ENCODE measurements at regions not wholly inside any gene's neighbourhood (a gene's known extent, or its start where the extent isn't known, plus 50 kb on each side); places are given as distances from the start of the nearest gene placed in this dataset.

DNA sequence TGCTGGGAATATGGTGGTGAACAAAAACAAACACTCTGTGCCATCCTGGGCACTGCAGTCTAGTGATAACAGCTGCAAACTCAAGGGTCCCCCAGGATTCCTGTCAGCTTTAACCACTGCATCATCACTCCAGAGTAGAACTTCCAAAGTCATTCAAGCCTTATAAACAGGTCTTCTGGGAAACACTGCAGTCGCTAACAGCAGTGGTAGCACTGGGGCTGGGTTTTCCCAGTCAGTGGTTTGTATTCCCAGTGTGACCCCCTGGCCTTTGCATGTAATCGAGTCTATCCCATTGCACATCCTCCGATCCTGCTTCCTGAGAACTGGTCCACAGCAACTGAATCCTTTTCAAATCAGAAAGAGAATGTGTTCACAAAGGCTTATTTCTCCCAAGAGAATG is 623.5 kb downstream of the EDEM1 start:
- no peak for FAIRE-seq
- Histone ChIP-seq H2AFZ (ENCODE audit: low read depth, low read length) (no peak overlapping the region), H3K27me3 (ENCODE audit: control insufficient read depth in 2 of 2, insufficient read depth in 2 of 2, low read length in 2 of 2) (peaks cover 0 to 4% of the 10 kb centered on the region in 2 experiments; a peak in 1 of 5 replicates), H4K20me1 (replicated peaks; ENCODE audit: control insufficient read depth, insufficient read depth, low read length) (no peaks in the 10 kb centered on the region), H3K9ac (ENCODE audit: insufficient read depth in 1 of 2, low read depth in 2 of 2, low read length in 2 of 2) (no peak overlapping the region), H3K9me3 (replicated peaks; ENCODE audit: control insufficient read depth, insufficient read depth, low read depth, low read length) (no peaks in the 10 kb centered on the region), H3K4me1 (replicated peaks in 1 of 2; ENCODE audit: control insufficient read depth in 2 of 2, insufficient read depth in 2 of 2, low read length in 2 of 2) (no peaks in the 10 kb centered on the region), H3K27ac (ENCODE audit: extremely low read depth, low read depth, low read length) (no peak overlapping the region), H3K4me3 (no peak overlapping the region), H3K4me2 (ENCODE audit: insufficient read depth, low read length) (no peak overlapping the region), H3K36me3 (ENCODE audit: control insufficient read depth, insufficient read depth, low read length) (no peaks in the 10 kb centered on the region), H3K79me2 (ENCODE audit: control insufficient read depth, insufficient read depth, low read length) (no peaks in the 10 kb centered on the region), H3K9me1 (ENCODE audit: control insufficient read depth, insufficient read depth, low read length) (no peaks in the 10 kb centered on the region)
- intact Hi-C loops (cut with micrococcal nuclease), result no loop called here
- POLR2A ChIA-PET, result no interaction called here
- CTCF ChIA-PET (ENCODE audit: low intra/inter-chr PET ratio), result no interaction called here
- no TSS peak for BruUV-seq (replicated peaks)
- TF ChIP-seq POU5F1 (IDR thresholded peaks at IDR 0.05; ENCODE audit: borderline replicate concordance, low read depth, low read length, partially characterized antibody) (no peak), NR1H2 (CRISPR knock-in tag; IDR thresholded peaks at IDR 0.05) (no peak), SNIP1 (IDR thresholded peaks at IDR 0.05; ENCODE audit: low read depth) (no peak), BHLHE40 (IDR thresholded peaks at IDR 0.05; ENCODE audit: low read length) (no peak)
- ATAC-seq, result no peak
- in situ Hi-C loops (cut with MboI), result no loop called here
- no peak for DNase-seq (ENCODE audit: extremely low read depth in 1 of 4, low spot score in 3 of 4)
- 6% methylated on average over 3 of the region's 3 CpGs for WGBS (ENCODE audit: insufficient coverage, low coverage, missing lambda C conversion rate)

- H3K4me1 ChIP-seq (replicated peaks in 1 of 2; ENCODE audit: control insufficient read depth in 2 of 2, insufficient read depth in 2 of 2, low read length in 2 of 2), result no peaks in the 10 kb centered on the region
- no peaks in the 10 kb centered on the region for H3K9me3 ChIP-seq (replicated peaks; ENCODE audit: control insufficient read depth, insufficient read depth, low read depth, low read length)
- no peaks in the 10 kb centered on the region for H3K79me2 ChIP-seq (ENCODE audit: control insufficient read depth, insufficient read depth, low read length)
- FAIRE-seq (no peak), ATAC-seq (no peak), DNase-seq (ENCODE audit: extremely low read depth in 1 of 4, low spot score in 3 of 4) (no peak)
- H3K9me1 ChIP-seq (ENCODE audit: control insufficient read depth, insufficient read depth, low read length), result no peaks in the 10 kb centered on the region
- intact Hi-C loops (cut with micrococcal nuclease) (no loop called here), in situ Hi-C loops (cut with MboI) (no loop called here)
- H4K20me1 ChIP-seq (replicated peaks; ENCODE audit: control insufficient read depth, insufficient read depth, low read length), result no peaks in the 10 kb centered on the region
- no TSS peak for BruUV-seq (replicated peaks)
- H3K4me3 ChIP-seq, result no peak overlapping the region
- 20% methylated on average over 2 of the region's 2 CpGs for WGBS (ENCODE audit: insufficient coverage, low coverage, missing lambda C conversion rate)
- no peak overlapping the region for H3K4me2 ChIP-seq (ENCODE audit: insufficient read depth, low read length)
- peaks cover 0 to 4% of the 10 kb centered on the region in 2 experiments; a peak in 1 of 5 replicates for H3K27me3 ChIP-seq (ENCODE audit: control insufficient read depth in 2 of 2, insufficient read depth in 2 of 2, low read length in 2 of 2)
- no peak overlapping the region for H3K9ac ChIP-seq (ENCODE audit: insufficient read depth in 1 of 2, low read depth in 2 of 2, low read length in 2 of 2)
- H3K27ac ChIP-seq (ENCODE audit: extremely low read depth, low read depth, low read length), result no peak overlapping the region
- ChIA-PET POLR2A (no interaction called here), CTCF (ENCODE audit: low intra/inter-chr PET ratio) (no interaction called here)
- no peak overlapping the region for H2AFZ ChIP-seq (ENCODE audit: low read depth, low read length)
- H3K36me3 ChIP-seq (ENCODE audit: control insufficient read depth, insufficient read depth, low read length), result no peaks in the 10 kb centered on the region
- no peak for TF ChIP-seq HDAC3 (IDR thresholded peaks at IDR 0.05; ENCODE audit: borderline replicate concordance, partially characterized antibody)
- no peak for TF ChIP-seq KLF1 (tag; IDR thresholded peaks at IDR 0.05)
- TF ChIP-seq MEF2D (tag; conservative IDR thresholded peaks at IDR 0.05; ENCODE audit: low read depth), result no peak
- no peak for TF ChIP-seq ZNF274 (IDR thresholded peaks at IDR 0.05; ENCODE audit: borderline replicate concordance, low read depth, low read length)
- TF ChIP-seq SIX5 (IDR thresholded peaks at IDR 0.05; ENCODE audit: borderline replicate concordance in 1 of 2, insufficient read depth in 1 of 2, low read depth in 1 of 2, low read length in 2 of 2), result no peak
- TF ChIP-seq CUX1 (CRISPR knock-in tag; IDR thresholded peaks at IDR 0.05), result no peak
- TF ChIP-seq, protein P1, sequence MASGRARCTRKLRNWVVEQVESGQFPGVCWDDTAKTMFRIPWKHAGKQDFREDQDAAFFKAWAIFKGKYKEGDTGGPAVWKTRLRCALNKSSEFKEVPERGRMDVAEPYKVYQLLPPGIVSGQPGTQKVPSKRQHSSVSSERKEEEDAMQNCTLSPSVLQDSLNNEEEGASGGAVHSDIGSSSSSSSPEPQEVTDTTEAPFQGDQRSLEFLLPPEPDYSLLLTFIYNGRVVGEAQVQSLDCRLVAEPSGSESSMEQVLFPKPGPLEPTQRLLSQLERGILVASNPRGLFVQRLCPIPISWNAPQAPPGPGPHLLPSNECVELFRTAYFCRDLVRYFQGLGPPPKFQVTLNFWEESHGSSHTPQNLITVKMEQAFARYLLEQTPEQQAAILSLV (tag; IDR thresholded peaks at IDR 0.05), result no peak
Observed at GRCh38 chr3:5813521-5813920, 626.0 kb downstream of the EDEM1 start.
